ENCODE measurements at regions not wholly inside any gene's neighbourhood (a gene's known extent, or its start where the extent isn't known, plus 50 kb on each side); places are given as distances from the start of the nearest gene placed in this dataset.

DNA sequence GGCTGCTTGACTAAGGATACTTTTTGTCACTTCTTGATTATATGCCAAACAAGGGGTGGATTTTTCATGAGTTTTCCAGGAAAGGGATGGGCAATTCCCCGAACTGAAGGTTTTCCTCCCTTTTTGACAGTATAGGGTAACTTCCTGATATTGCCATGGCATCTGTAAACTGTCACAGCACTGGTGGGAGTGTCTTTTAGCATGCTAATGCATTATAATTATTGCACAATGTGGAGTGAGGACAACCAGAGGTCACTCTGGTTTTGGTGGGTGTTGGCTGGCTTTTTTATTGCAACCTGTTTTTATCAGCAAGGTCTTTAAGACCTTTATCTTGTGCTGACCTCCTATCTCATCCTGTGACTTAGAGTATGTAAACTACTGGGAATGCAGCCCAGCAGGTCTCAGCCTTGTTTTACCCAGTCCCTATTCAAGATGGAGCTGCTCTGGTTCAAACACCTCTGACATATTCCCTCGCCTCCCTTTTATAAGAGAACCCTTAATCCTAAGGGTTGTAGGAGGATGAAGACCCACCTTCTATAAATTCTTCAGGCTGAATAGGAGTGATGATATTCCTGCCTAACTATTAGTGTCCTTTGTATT, 471.2 kb downstream of the ATP23 start:
- no peak overlapping the region for H3K4me3 ChIP-seq (replicated peaks in 1 of 2; ENCODE audit: low read depth in 1 of 2, low read length in 2 of 2)
- ChIA-PET POLR2A (no interaction called here), RAD21 (ENCODE audit: low non-redundant PET in 1 of 2, low total read pairs in 2 of 2, uncharacterized antibody in 2 of 2, unreplicated experiment in 2 of 2) (no interaction called here), CTCF (no interaction called here)
- no peaks in the 10 kb centered on the region for H3K79me2 ChIP-seq (ENCODE audit: insufficient read depth, low read length)
- no peak overlapping the region for H3K9ac ChIP-seq (ENCODE audit: low read length)
- no peaks in the 10 kb centered on the region for H3K36me3 ChIP-seq (ENCODE audit: control insufficient read depth in 1 of 2, insufficient read depth in 2 of 2, low read length in 2 of 2)
- intact Hi-C loops (cut with micrococcal nuclease): no loop called here
- no TSS peak for BruUV-seq (replicated peaks)
- no peaks in the 10 kb centered on the region for H4K20me1 ChIP-seq (ENCODE audit: insufficient read depth)
- no peak overlapping the region for H3K4me2 ChIP-seq (ENCODE audit: low read length)
- no peak overlapping the region for H3K27ac ChIP-seq (ENCODE audit: low read depth, low read length)
- no peaks in the 10 kb centered on the region for H3K9me3 ChIP-seq (ENCODE audit: control insufficient read depth in 1 of 2, insufficient read depth in 1 of 2, low read depth in 1 of 2, low read length in 2 of 2)
- no peak for TF ChIP-seq ZFX (IDR thresholded peaks at IDR 0.05)
- no peaks in the 10 kb centered on the region for H3K9me2 ChIP-seq (ENCODE audit: insufficient read depth)
- no peak for DNase-seq (ENCODE audit: low read depth, low spot score)
- H2AFZ ChIP-seq (ENCODE audit: low read depth, low read length, poor library complexity, severe bottlenecking): no peak overlapping the region
- ATAC-seq: no peak
- peaks cover 0 to 9% of the 10 kb centered on the region in 2 experiments; a peak in 1 of 4 replicates for H3K4me1 ChIP-seq (ENCODE audit: control insufficient read depth in 1 of 2, insufficient read depth in 2 of 2, low read length in 2 of 2)
- no peaks in the 10 kb centered on the region for H3K27me3 ChIP-seq (ENCODE audit: insufficient read depth, low read length)

DNA sequence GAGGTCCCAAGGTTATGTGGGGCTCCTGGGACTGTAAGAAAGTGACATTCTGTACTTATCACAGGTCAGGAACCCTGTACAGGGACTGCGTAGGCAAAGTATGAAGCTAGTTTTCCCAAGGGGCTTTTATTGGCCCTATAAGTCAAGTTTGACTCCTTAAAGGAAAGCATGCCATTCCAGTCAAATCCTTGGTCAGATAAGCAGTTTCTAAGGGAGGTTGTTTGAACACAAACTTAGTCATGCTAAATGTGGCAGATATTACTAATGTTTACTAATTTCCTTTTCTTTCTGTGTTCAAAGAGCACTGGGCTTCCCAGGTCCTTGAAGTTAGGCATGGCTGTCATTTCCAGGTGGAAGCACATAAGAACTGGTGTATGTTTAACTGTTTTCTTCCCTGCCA, 472.4 kb downstream of the ATP23 start:
- intact Hi-C loops (cut with micrococcal nuclease): no loop called here
- RAD21 ChIA-PET (ENCODE audit: low non-redundant PET in 1 of 2, low total read pairs in 2 of 2, uncharacterized antibody in 2 of 2, unreplicated experiment in 2 of 2): no interaction called here
- TF ChIP-seq, protein P1, sequence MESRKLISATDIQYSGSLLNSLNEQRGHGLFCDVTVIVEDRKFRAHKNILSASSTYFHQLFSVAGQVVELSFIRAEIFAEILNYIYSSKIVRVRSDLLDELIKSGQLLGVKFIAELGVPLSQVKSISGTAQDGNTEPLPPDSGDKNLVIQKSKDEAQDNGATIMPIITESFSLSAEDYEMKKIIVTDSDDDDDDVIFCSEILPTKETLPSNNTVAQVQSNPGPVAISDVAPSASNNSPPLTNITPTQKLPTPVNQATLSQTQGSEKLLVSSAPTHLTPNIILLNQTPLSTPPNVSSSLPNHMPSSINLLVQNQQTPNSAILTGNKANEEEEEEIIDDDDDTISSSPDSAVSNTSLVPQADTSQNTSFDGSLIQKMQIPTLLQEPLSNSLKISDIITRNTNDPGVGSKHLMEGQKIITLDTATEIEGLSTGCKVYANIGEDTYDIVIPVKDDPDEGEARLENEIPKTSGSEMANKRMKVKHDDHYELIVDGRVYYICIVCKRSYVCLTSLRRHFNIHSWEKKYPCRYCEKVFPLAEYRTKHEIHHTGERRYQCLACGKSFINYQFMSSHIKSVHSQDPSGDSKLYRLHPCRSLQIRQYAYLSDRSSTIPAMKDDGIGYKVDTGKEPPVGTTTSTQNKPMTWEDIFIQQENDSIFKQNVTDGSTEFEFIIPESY (IDR thresholded peaks at IDR 0.05; ENCODE audit: extremely low read depth, insufficient replicate concordance, low read length): no peak
- TF ChIP-seq YY1 (IDR thresholded peaks at IDR 0.05; ENCODE audit: extremely low read depth, insufficient replicate concordance, low read depth, low read length) (no peak), TCF7L2 (IDR thresholded peaks at IDR 0.05; ENCODE audit: borderline replicate concordance, extremely low read depth, insufficient read depth, insufficient read length) (no peak), ELF1 (IDR thresholded peaks at IDR 0.05; ENCODE audit: borderline replicate concordance, low read depth) (no peak), CBX3 (IDR thresholded peaks at IDR 0.05; ENCODE audit: low read depth) (no peak), SIN3A (IDR thresholded peaks at IDR 0.05; ENCODE audit: low read depth) (no peak), FOSL1 (IDR thresholded peaks at IDR 0.05; ENCODE audit: low read depth) (no peak), RAD21 (IDR thresholded peaks at IDR 0.05; ENCODE audit: low read depth) (no peak), EZH2 (IDR thresholded peaks at IDR 0.05) (no peak)
- TF ChIP-seq, protein P2, sequence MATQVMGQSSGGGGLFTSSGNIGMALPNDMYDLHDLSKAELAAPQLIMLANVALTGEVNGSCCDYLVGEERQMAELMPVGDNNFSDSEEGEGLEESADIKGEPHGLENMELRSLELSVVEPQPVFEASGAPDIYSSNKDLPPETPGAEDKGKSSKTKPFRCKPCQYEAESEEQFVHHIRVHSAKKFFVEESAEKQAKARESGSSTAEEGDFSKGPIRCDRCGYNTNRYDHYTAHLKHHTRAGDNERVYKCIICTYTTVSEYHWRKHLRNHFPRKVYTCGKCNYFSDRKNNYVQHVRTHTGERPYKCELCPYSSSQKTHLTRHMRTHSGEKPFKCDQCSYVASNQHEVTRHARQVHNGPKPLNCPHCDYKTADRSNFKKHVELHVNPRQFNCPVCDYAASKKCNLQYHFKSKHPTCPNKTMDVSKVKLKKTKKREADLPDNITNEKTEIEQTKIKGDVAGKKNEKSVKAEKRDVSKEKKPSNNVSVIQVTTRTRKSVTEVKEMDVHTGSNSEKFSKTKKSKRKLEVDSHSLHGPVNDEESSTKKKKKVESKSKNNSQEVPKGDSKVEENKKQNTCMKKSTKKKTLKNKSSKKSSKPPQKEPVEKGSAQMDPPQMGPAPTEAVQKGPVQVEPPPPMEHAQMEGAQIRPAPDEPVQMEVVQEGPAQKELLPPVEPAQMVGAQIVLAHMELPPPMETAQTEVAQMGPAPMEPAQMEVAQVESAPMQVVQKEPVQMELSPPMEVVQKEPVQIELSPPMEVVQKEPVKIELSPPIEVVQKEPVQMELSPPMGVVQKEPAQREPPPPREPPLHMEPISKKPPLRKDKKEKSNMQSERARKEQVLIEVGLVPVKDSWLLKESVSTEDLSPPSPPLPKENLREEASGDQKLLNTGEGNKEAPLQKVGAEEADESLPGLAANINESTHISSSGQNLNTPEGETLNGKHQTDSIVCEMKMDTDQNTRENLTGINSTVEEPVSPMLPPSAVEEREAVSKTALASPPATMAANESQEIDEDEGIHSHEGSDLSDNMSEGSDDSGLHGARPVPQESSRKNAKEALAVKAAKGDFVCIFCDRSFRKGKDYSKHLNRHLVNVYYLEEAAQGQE (IDR thresholded peaks at IDR 0.05; ENCODE audit: low read depth): no peak
- TF ChIP-seq, protein P3, sequence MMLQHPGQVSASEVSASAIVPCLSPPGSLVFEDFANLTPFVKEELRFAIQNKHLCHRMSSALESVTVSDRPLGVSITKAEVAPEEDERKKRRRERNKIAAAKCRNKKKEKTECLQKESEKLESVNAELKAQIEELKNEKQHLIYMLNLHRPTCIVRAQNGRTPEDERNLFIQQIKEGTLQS (IDR thresholded peaks at IDR 0.05): no peak
- ATAC-seq (no peak), DNase-seq (ENCODE audit: low read depth, low spot score) (no peak)
- no peaks in the 10 kb centered on the region for H3K27me3 ChIP-seq (ENCODE audit: insufficient read depth, low read length)
- CTCF ChIA-PET: no interaction called here
- H3K4me2 ChIP-seq (ENCODE audit: low read length): peak overlapping the region; percentile 10; the same call in 1 of the 2 replicates
- H3K9me2 ChIP-seq (ENCODE audit: insufficient read depth): no peaks in the 10 kb centered on the region
- no peak overlapping the region for H3K4me3 ChIP-seq (replicated peaks in 1 of 2; ENCODE audit: low read depth in 1 of 2, low read length in 2 of 2)
- BruUV-seq (replicated peaks): no TSS peak
- H3K9me3 ChIP-seq (ENCODE audit: control insufficient read depth in 1 of 2, insufficient read depth in 1 of 2, low read depth in 1 of 2, low read length in 2 of 2): no peaks in the 10 kb centered on the region
- no peak overlapping the region for H2AFZ ChIP-seq (ENCODE audit: low read depth, low read length, poor library complexity, severe bottlenecking)
- H3K36me3 ChIP-seq (ENCODE audit: control insufficient read depth in 1 of 2, insufficient read depth in 2 of 2, low read length in 2 of 2): no peaks in the 10 kb centered on the region
- no peaks in the 10 kb centered on the region for H4K20me1 ChIP-seq (ENCODE audit: insufficient read depth)
- H3K4me1 ChIP-seq (ENCODE audit: control insufficient read depth in 1 of 2, insufficient read depth in 2 of 2, low read length in 2 of 2): peaks cover 0 to 9% of the 10 kb centered on the region in 2 experiments; a peak in 1 of 4 replicates
- no peaks in the 10 kb centered on the region for H3K79me2 ChIP-seq (ENCODE audit: insufficient read depth, low read length)
- POLR2A ChIA-PET: interaction anchor here (1.0 kb wide), 1 partner anchor 12 kb away, joined by 3 read pairs; no protein-coding TSS in a partner anchor
- H3K9ac ChIP-seq (ENCODE audit: low read length): no peak overlapping the region
- H3K27ac ChIP-seq (ENCODE audit: low read depth, low read length): no peak overlapping the region
